ENCODE measurements at regions not wholly inside any gene's neighbourhood (a gene's known extent, or its start where the extent isn't known, plus 50 kb on each side); places are given as distances from the start of the nearest gene placed in this dataset.

DNA sequence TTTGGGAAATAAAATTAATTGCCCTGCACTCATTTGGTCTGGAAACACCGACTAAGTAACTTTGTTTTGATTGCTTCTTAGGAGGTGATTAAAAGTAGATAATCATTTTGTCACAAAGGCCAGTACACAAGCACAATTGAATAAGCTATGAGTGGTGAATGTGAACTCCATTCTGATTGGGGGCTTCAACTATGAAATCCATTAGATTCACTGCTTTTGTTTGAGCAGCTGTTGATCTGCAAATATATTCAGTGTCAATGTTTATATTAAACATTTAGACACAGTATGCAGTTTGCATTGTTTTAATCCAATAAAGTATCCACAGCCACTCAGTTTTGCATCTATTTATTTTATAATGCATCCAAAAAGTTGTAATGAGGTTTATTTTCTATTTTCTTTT, 817.5 kb downstream of the CDH11 start:
- H3K27me3 ChIP-seq: no peaks in the 10 kb centered on the region
- no peaks in the 10 kb centered on the region for H3K4me1 ChIP-seq
- H3K27ac ChIP-seq: no peak overlapping the region
- intact Hi-C loops (cut with DNase I; ENCODE audit: low total_unique reads): no loop called here
- TF ChIP-seq POLR2A (IDR thresholded peaks at IDR 0.05) (no peak), CTCF (IDR thresholded peaks at IDR 0.05) (no peak)
- no peaks in the 10 kb centered on the region for H3K36me3 ChIP-seq
- no peak for DNase-seq
- H3K9me3 ChIP-seq: no peaks in the 10 kb centered on the region
- no peak overlapping the region for H3K4me3 ChIP-seq

GRCh38 chr16:64297863-64298600, 823.8 kb downstream of the CDH11 start:
- H3K9me3 ChIP-seq: no peaks in the 10 kb centered on the region
- H3K27ac ChIP-seq: no peak overlapping the region
- H3K4me1 ChIP-seq: no peaks in the 10 kb centered on the region
- H3K27me3 ChIP-seq: no peaks in the 10 kb centered on the region
- intact Hi-C loops (cut with DNase I; ENCODE audit: low total_unique reads): no loop called here
- no peak overlapping the region for H3K4me3 ChIP-seq
- TF ChIP-seq CTCF (IDR thresholded peaks at IDR 0.05): no peak
- DNase-seq: no peak
- H3K36me3 ChIP-seq: no peaks in the 10 kb centered on the region

GRCh38 chr16:64295466-64295865, 826.4 kb downstream of the CDH11 start:
- Histone ChIP-seq H3K4me1 (no peaks in the 10 kb centered on the region), H3K27me3 (no peaks in the 10 kb centered on the region), H3K9me3 (no peaks in the 10 kb centered on the region), H3K4me3 (no peak overlapping the region), H3K36me3 (no peaks in the 10 kb centered on the region), H3K27ac (no peak overlapping the region)
- intact Hi-C loops (cut with DNase I; ENCODE audit: low total_unique reads): no loop called here
- TF ChIP-seq POLR2A (IDR thresholded peaks at IDR 0.05): no peak
- no peak for DNase-seq

DNA sequence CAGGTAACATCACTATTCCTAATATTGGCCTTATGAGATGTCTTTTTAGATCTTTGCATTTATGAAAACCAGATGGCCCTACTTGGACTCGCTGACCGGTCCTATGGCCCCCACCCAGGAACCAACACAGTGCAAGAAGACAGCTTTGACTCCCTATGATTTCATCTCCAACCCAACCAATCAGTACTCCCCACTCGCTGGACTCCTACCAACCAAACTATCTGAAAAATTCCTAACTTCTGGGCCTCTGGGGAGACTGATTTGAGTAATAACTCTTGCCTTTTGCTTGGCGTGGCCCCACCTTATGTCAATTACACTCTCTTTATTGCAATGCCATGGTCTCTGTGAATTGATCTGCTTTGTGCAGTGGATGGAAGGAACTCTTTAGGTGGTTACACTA, 828.9 kb downstream of the CDH11 start:
- H3K4me3 ChIP-seq: no peak overlapping the region
- H3K27me3 ChIP-seq: no peaks in the 10 kb centered on the region
- H3K27ac ChIP-seq: no peak overlapping the region
- no peaks in the 10 kb centered on the region for H3K9me3 ChIP-seq
- no peaks in the 10 kb centered on the region for H3K36me3 ChIP-seq
- TF ChIP-seq CTCF (IDR thresholded peaks at IDR 0.05): no peak
- no peak for TF ChIP-seq POLR2A (IDR thresholded peaks at IDR 0.05)
- intact Hi-C loops (cut with DNase I; ENCODE audit: low total_unique reads): no loop called here
- H3K4me1 ChIP-seq: no peaks in the 10 kb centered on the region
- no peak for DNase-seq

- H3K4me3 ChIP-seq: no peak overlapping the region
- H3K27me3 ChIP-seq: no peaks in the 10 kb centered on the region
- H3K9me3 ChIP-seq: no peaks in the 10 kb centered on the region
- no peak overlapping the region for H3K27ac ChIP-seq
- H3K4me1 ChIP-seq: no peaks in the 10 kb centered on the region
- DNase-seq: no peak
- intact Hi-C loops (cut with DNase I; ENCODE audit: low total_unique reads): no loop called here
- TF ChIP-seq CTCF (IDR thresholded peaks at IDR 0.05) (no peak), POLR2A (IDR thresholded peaks at IDR 0.05) (no peak)
- no peaks in the 10 kb centered on the region for H3K36me3 ChIP-seq
These were observed 829.7 kb downstream of the CDH11 start for GRCh38 chr16:64292161-64292560.

GRCh38 chr16:64290461-64290860, 831.4 kb downstream of the CDH11 start:
- Histone ChIP-seq H3K4me1 (no peaks in the 10 kb centered on the region), H3K27me3 (no peaks in the 10 kb centered on the region), H3K36me3 (no peaks in the 10 kb centered on the region), H3K4me3 (no peak overlapping the region), H3K27ac (no peak overlapping the region), H3K9me3 (no peaks in the 10 kb centered on the region)
- no peak for DNase-seq
- intact Hi-C loops (cut with DNase I; ENCODE audit: low total_unique reads): no loop called here
- TF ChIP-seq CTCF (IDR thresholded peaks at IDR 0.05) (no peak), POLR2A (IDR thresholded peaks at IDR 0.05) (no peak)

Data from uterus (tissue), 3 donors.